ENCODE measurements at regions not wholly inside any gene's neighbourhood (a gene's known extent, or its start where the extent isn't known, plus 50 kb on each side); places are given as distances from the start of the nearest gene placed in this dataset.

DNA sequence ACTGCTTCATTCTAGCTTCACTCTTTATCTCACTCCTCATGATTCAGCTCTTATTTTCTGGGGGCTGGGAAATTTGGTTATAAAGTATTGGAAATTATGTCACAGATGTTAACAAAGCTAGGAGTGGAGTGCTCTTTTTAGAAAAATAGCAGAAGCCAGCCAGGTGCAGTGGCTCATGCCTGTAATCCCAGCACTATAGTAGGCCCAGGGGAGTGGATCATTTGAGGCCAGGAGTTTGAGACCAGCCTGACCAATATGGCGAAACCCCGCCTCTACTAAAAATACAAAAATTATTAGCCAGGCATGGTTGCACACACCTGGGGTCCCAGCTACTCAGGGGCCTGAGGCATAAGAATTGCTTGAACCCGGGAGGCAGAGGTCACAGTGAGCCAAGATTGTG lies 97.2 kb upstream of the GUCY1A1 start:
- H3K36me3 ChIP-seq: no peaks in the 10 kb centered on the region
- H3K4me3 ChIP-seq: no peak overlapping the region
- TF ChIP-seq EP300 (IDR thresholded peaks at IDR 0.05) (no peak), POLR2A (IDR thresholded peaks at IDR 0.05) (no peak)
- TF ChIP-seq, protein P1, sequence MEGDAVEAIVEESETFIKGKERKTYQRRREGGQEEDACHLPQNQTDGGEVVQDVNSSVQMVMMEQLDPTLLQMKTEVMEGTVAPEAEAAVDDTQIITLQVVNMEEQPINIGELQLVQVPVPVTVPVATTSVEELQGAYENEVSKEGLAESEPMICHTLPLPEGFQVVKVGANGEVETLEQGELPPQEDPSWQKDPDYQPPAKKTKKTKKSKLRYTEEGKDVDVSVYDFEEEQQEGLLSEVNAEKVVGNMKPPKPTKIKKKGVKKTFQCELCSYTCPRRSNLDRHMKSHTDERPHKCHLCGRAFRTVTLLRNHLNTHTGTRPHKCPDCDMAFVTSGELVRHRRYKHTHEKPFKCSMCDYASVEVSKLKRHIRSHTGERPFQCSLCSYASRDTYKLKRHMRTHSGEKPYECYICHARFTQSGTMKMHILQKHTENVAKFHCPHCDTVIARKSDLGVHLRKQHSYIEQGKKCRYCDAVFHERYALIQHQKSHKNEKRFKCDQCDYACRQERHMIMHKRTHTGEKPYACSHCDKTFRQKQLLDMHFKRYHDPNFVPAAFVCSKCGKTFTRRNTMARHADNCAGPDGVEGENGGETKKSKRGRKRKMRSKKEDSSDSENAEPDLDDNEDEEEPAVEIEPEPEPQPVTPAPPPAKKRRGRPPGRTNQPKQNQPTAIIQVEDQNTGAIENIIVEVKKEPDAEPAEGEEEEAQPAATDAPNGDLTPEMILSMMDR (IDR thresholded peaks at IDR 0.05): no peak
- H3K27ac ChIP-seq: no peak overlapping the region
- H3K4me1 ChIP-seq: no peaks in the 10 kb centered on the region
- H3K27me3 ChIP-seq: no peaks in the 10 kb centered on the region
- WGBS, 2 donors: 94 to 100% methylated on average over 3 of the region's 3 CpGs
- H3K9me3 ChIP-seq: peaks cover 0 to 8% (median 0%) of the 10 kb centered on the region in 4 donors
- DNase-seq (ENCODE audit: low spot score in 2 of 2): no peak

GRCh38 chr4:155568641-155569220 lies 97.9 kb upstream of the GUCY1A1 start:
- DNase-seq (ENCODE audit: low spot score in 2 of 2): no peak
- Histone ChIP-seq H3K4me1 (no peaks in the 10 kb centered on the region), H3K9me3 (peaks cover 0 to 8% (median 0%) of the 10 kb centered on the region in 4 donors), H3K27ac (no peak overlapping the region), H3K27me3 (no peaks in the 10 kb centered on the region), H3K36me3 (no peaks in the 10 kb centered on the region), H3K4me3 (no peak overlapping the region)
- TF ChIP-seq EP300 (IDR thresholded peaks at IDR 0.05): no peak
- TF ChIP-seq, protein P1 (IDR thresholded peaks at IDR 0.05): no peak
- TF ChIP-seq POLR2A (IDR thresholded peaks at IDR 0.05): no peak
- 87 to 91% methylated on average over 4 of the region's 4 CpGs for WGBS, 2 donors

DNA sequence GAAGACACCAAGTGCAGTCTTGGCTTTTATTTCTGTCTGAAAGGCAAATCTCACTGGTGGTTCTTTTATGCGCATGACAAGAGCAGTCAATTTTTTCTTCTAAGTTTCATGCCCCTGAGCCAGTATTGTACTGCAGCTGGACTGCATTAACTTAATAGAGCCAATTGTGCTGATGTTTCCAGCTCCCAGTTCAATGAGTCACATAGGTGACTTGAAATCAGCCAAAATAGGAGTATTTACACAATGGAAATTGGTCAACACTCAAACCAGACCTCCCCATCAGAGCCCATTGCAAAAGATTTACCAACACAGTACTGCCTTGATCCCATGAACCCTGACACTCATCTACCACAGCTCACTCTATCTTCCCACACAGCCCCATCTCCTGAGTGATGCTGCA lies 100.3 kb upstream of the GUCY1A1 start:
- H3K27me3 ChIP-seq: no peaks in the 10 kb centered on the region
- no peak overlapping the region for H3K27ac ChIP-seq
- H3K9me3 ChIP-seq: no peaks in the 10 kb centered on the region
- DNase-seq (ENCODE audit: low spot score in 2 of 2): no peak
- H3K36me3 ChIP-seq: no peaks in the 10 kb centered on the region
- WGBS, 2 donors: 79 to 91% methylated on average over 1 of the region's 1 CpG
- H3K4me3 ChIP-seq: no peak overlapping the region
- TF ChIP-seq POLR2A (IDR thresholded peaks at IDR 0.05) (no peak), EP300 (IDR thresholded peaks at IDR 0.05) (no peak)
- TF ChIP-seq, protein P1 (IDR thresholded peaks at IDR 0.05): no peak
- H3K4me1 ChIP-seq: no peaks in the 10 kb centered on the region

DNA sequence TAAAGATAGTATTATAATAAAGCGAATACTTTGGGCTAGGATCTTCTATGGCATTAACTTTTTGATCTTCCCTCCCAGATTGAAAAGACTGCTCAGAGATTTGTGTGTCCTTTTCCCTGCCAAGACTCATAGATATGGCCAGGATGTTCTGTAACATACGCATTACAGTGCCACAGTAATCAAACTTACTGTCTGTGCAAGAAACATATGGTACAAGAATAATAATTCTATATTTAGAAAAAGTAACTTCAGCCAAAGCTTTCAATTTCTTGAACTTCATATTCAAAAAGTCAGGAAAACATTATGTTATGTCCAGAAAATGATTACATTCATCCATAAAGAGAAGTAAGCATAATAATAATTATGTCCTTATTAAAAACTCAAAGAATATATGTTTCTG lies 100.9 kb upstream of the GUCY1A1 start:
- no peak for TF ChIP-seq EP300 (IDR thresholded peaks at IDR 0.05)
- TF ChIP-seq POLR2A (IDR thresholded peaks at IDR 0.05): no peak
- TF ChIP-seq, protein P1 (IDR thresholded peaks at IDR 0.05): no peak
- no peak overlapping the region for H3K4me3 ChIP-seq

GRCh38 chr4:155565330-155565729 lies 101.3 kb upstream of the GUCY1A1 start:
- no peak overlapping the region for H3K4me3 ChIP-seq
- no peak for TF ChIP-seq EP300 (IDR thresholded peaks at IDR 0.05)
- no peak for TF ChIP-seq POLR2A (IDR thresholded peaks at IDR 0.05)
- TF ChIP-seq, protein P1 (IDR thresholded peaks at IDR 0.05): no peak
- H3K9me3 ChIP-seq: no peaks in the 10 kb centered on the region
- H3K27ac ChIP-seq: no peak overlapping the region
- H3K36me3 ChIP-seq: no peaks in the 10 kb centered on the region
- DNase-seq (ENCODE audit: low spot score in 2 of 2): no peak
- H3K27me3 ChIP-seq: no peaks in the 10 kb centered on the region
- WGBS, 2 donors: 62 to 71% methylated on average over 1 of the region's 1 CpG
- no peaks in the 10 kb centered on the region for H3K4me1 ChIP-seq

More for the DNA sequence above, 100.9 kb upstream of the GUCY1A1 start:
- no peaks in the 10 kb centered on the region for H3K36me3 ChIP-seq
- DNase-seq (ENCODE audit: low spot score in 2 of 2): no peak
- H3K27me3 ChIP-seq: no peaks in the 10 kb centered on the region
- no peaks in the 10 kb centered on the region for H3K9me3 ChIP-seq
- no peaks in the 10 kb centered on the region for H3K4me1 ChIP-seq
- H3K27ac ChIP-seq: no peak overlapping the region
- 90% methylated on average over 2 of the region's 2 CpGs for WGBS, 2 donors
